ENCODE measurements at regions not wholly inside any gene's neighbourhood (a gene's known extent, or its start where the extent isn't known, plus 50 kb on each side); places are given as distances from the start of the nearest gene placed in this dataset.

- H3K18ac ChIP-seq (ENCODE audit: extremely low read depth, low read length), result no peak overlapping the region
- H2BK15ac ChIP-seq (ENCODE audit: low read length), result no peak overlapping the region
- WGBS, 2 experiments (ENCODE audit: extremely low coverage in 1 of 2, insufficient coverage in 1 of 2, insufficient read length in 1 of 2, insufficient replicate concordance in 2 of 2, low coverage in 1 of 2, low lambda C conversion rate in 2 of 2, missing lambda C conversion rate in 1 of 2), result 94% methylated on average over 2 of the region's 2 CpGs; no CpG with 5 or more reads in 1 of the 2 experiments
Observed at GRCh38 chr13:76438050-76438449, 448.2 kb downstream of the KCTD12 start.

More at GRCh38 chr13:76438050-76438449, 448.2 kb downstream of the KCTD12 start:
- no peak overlapping the region for H3K4ac ChIP-seq (replicated peaks; ENCODE audit: insufficient read length, low read depth, low read length)
- CTCF ChIA-PET (ENCODE audit: partially characterized antibody), result no interaction called here
- no peak overlapping the region for H2BK12ac ChIP-seq (ENCODE audit: low read depth, low read length)
- H3K79me1 ChIP-seq (ENCODE audit: low read depth, low read length), result no peaks in the 10 kb centered on the region
- FAIRE-seq (no peak), DNase-seq (ENCODE audit: low read depth in 1 of 2, low spot score in 2 of 2) (no peak)
- H2AK5ac ChIP-seq (ENCODE audit: low read depth, low read length), result no peak overlapping the region
- no peak overlapping the region for H2BK120ac ChIP-seq (replicated peaks; ENCODE audit: low read depth, low read length)
- H3K4me1 ChIP-seq (replicated peaks in 1 of 4; ENCODE audit: control insufficient read depth in 3 of 4, insufficient read depth in 4 of 4, low read length in 3 of 4), result no peaks in the 10 kb centered on the region
- no peaks in the 10 kb centered on the region for H4K20me1 ChIP-seq (replicated peaks in 1 of 2; ENCODE audit: control insufficient read depth in 1 of 2, insufficient read depth in 2 of 2, low read length in 2 of 2)
- H4K5ac ChIP-seq (ENCODE audit: insufficient read length, low read depth, low read length), result no peak overlapping the region
- H2AFZ ChIP-seq (ENCODE audit: low read length), result no peak overlapping the region
- H4K91ac ChIP-seq (replicated peaks; ENCODE audit: insufficient read length, low read length), result no peak overlapping the region
- H3K56ac ChIP-seq (replicated peaks; ENCODE audit: insufficient read length, low read depth, low read length), result no peak overlapping the region
- H3K23ac ChIP-seq (ENCODE audit: insufficient read length), result no peak overlapping the region
- no peaks in the 10 kb centered on the region for H3K36me3 ChIP-seq (ENCODE audit: control insufficient read depth in 2 of 4, insufficient read depth in 4 of 4, low read length in 3 of 4)
- H3K23me2 ChIP-seq (ENCODE audit: low read depth, low read length), result no peaks in the 10 kb centered on the region
- no peak overlapping the region for H4K8ac ChIP-seq (ENCODE audit: extremely low read depth, insufficient read depth, low read length)
- H3K9ac ChIP-seq (replicated peaks in 1 of 4; ENCODE audit: extremely low read depth in 1 of 4, low read depth in 3 of 4, low read length in 3 of 4), result no peak overlapping the region
- H3K27ac ChIP-seq (ENCODE audit: low read depth, low read length), result no peak overlapping the region
- H2BK20ac ChIP-seq (ENCODE audit: low read length), result no peak overlapping the region
- no peaks in the 10 kb centered on the region for H3K9me3 ChIP-seq (ENCODE audit: insufficient read depth in 2 of 2, low read depth in 1 of 2, low read length in 1 of 2)
- no peak overlapping the region for H3K14ac ChIP-seq (ENCODE audit: insufficient read length)
- H2BK5ac ChIP-seq (ENCODE audit: low read depth, low read length), result no peak overlapping the region
- POLR2A ChIA-PET (ENCODE audit: partially characterized antibody), result no interaction called here
- no peak for TF ChIP-seq SIX5 (IDR thresholded peaks at IDR 0.05; ENCODE audit: low read depth, low read length)
- TF ChIP-seq CTBP2 (IDR thresholded peaks at IDR 0.05; ENCODE audit: borderline replicate concordance, insufficient read depth, insufficient read length, low read length), result no peak
- TF ChIP-seq CBX5 (IDR thresholded peaks at IDR 0.05; ENCODE audit: low read depth, low read length), result no peak
- TF ChIP-seq RNF2 (IDR thresholded peaks at IDR 0.05; ENCODE audit: borderline replicate concordance, low read depth, low read length, missing control alignments, poor library complexity, severe bottlenecking), result no peak
- no peak for TF ChIP-seq MAX (IDR thresholded peaks at IDR 0.05)
- no peak for TF ChIP-seq JUN (IDR thresholded peaks at IDR 0.05; ENCODE audit: low read depth, low read length)
- no peak for TF ChIP-seq SP2 (IDR thresholded peaks at IDR 0.05; ENCODE audit: low read length)
- no peak for TF ChIP-seq POLR2A (IDR thresholded peaks at IDR 0.05; ENCODE audit: control extremely low read depth in 1 of 2, low read depth in 2 of 2, low read length in 2 of 2)
- TF ChIP-seq TAF7 (optimal IDR thresholded peaks at IDR 0.05; ENCODE audit: borderline replicate concordance, low read depth, low read length), result no peak
- TF ChIP-seq SP4 (IDR thresholded peaks at IDR 0.05; ENCODE audit: low read length), result no peak
- H3K79me2 ChIP-seq (ENCODE audit: control insufficient read depth in 1 of 2, insufficient read depth in 2 of 2, low read length in 2 of 2), result no peaks in the 10 kb centered on the region
- no peak overlapping the region for H3K4me3 ChIP-seq (ENCODE audit: extremely low read depth in 1 of 4, insufficient read depth in 2 of 4, low read depth in 3 of 4, low read length in 4 of 4)
- H3K27me3 ChIP-seq (replicated peaks in 1 of 4; ENCODE audit: control insufficient read depth in 3 of 4, extremely low read depth in 1 of 4, insufficient read depth in 3 of 4, low read length in 3 of 4), result no peaks in the 10 kb centered on the region
- H3K4me2 ChIP-seq (ENCODE audit: insufficient read depth in 1 of 2, low read depth in 2 of 2, low read length in 2 of 2), result no peak overlapping the region

All from H1 (cell line).